Right hindlimb (tissue), 1 donor: ENCODE measurements at regions not wholly inside any gene's neighbourhood (a gene's known extent, or its start where the extent isn't known, plus 50 kb on each side); places are given as distances from the start of the nearest gene placed in this dataset.

ENCODE experiments used
- DNase-seq: peaks from one replicate; pipeline ENCODE4 v3.0.0-alpha.2; 2018

DNA sequence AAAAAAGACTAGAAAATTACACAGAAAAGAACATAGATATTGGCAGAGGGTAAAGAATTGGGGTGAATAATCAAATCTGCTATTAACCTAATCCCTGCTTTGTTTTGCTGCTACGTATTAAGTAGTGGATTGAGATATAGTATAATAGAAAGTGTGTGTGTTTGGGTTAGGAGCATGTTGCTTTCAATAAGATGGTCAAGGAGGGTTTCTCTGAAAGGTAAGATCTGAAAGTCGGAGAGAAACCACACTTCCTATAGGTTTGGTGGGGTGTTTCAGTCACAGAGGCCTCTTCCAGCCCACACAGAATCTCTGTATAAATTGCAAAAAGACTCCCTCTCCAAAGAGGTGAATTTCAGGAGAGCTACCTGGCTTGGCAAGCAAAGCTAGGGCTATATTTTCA lies 345.7 kb upstream of the SATB1 start:
- DNase-seq = no peak

- DNase-seq = no peak
Measured at GRCh38 chr3:18767756-18768303, 342.7 kb upstream of the SATB1 start.

DNA sequence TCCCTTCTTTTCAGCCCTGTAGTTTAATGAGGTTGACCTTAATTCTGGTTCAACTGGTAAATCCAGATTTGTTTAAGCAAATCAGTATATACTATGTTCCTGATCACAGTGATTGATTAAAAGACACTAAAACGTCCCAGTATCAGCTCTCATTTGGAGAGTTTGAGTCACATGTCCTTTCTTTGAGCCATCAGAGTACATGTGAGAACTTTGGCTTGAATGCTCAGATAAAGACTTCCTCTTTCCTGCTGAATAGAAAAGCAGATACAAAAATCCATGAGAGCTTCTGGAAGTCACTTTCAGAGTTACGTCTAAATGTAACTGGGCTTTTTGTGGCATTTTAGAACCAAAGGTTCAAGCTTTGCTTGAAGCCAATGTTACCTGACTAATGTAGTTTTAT lies 341.8 kb upstream of the SATB1 start:
- DNase-seq = no peak

DNA sequence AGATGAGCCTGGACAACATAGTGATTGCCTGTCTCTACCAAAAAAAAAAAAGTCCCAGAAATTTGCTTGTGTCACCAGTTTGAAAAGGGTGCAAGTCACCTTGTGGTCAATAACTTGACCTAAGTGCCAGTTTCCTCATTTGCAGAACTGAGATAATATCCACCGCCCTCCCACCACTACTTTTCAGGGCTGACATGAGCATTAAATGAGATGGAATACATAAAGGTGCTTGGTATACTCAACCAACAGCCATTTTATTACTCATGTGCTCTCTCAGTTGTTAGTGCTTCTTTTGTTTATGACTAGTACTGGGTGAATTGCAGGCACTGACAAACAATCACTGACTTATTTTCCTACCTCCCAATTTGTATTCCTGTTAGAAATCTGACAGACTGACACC lies 340.5 kb upstream of the SATB1 start:
- DNase-seq = no peak

- no peak for DNase-seq
Measured at GRCh38 chr3:18765161-18765560, 340.0 kb upstream of the SATB1 start.

- no peak for DNase-seq
Measured at GRCh38 chr3:18761530-18761929, 336.4 kb upstream of the SATB1 start.

GRCh38 chr3:18758047-18758704 lies 333.0 kb upstream of the SATB1 start:
- no peak for DNase-seq

DNA sequence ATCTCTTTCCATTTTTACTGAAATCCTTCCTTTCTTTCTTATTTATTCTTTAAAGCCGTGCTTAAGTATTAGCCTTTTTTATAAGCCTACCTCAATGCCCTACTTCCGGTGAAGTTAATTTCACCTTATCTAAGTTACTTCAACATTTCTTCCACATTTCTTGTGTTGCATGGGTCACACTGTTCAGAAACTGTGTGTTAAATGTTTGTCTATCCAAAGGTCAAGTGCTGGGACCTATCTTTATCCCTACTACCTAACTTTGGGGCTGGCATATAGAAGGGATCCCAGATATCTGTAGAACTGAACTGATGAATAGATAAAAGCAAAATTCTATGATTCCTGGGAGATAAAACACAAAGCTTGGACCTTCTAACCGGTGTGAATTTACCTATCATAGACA lies 332.3 kb upstream of the SATB1 start:
- DNase-seq = no peak

GRCh38 chr3:18752273-18752934 lies 327.3 kb upstream of the SATB1 start:
- DNase-seq = no peak

DNA sequence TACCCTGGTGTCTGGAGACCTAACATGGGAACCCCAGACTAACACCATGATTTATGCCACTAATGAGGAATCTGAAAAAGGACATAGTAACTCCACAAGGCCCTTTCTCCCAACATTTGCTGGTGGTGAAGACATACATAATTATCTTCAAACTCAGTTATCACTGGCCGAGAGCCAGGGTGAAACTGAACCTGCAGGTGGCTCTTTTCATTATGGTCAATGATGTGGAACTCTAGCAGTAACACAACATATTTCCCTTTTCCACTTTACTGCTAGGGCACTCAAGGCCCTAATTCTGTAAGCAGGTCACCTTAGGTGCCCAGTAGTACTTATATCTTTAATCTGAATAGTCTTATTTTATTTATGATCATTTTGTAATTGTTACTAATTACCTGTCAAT lies 326.4 kb upstream of the SATB1 start:
- DNase-seq = no peak

DNA sequence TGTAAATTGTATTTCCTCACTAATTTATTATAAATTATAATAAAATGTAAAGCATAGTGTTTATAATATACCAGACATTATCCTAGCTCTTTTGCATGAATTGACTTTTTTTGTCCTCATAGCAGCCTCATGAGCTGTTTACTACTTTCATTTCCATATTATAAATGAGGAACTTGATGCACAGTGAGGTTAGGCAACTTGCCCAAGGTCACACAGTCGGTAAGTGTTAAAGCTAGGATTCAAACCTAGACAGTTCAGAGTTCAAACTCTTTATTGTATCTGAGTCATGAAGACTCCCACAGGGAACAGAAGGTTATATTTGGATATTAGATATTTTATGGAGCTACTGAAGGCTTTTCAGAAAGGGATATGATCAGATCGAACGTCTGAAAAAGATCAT lies 322.2 kb upstream of the SATB1 start:
- DNase-seq = no peak

DNA sequence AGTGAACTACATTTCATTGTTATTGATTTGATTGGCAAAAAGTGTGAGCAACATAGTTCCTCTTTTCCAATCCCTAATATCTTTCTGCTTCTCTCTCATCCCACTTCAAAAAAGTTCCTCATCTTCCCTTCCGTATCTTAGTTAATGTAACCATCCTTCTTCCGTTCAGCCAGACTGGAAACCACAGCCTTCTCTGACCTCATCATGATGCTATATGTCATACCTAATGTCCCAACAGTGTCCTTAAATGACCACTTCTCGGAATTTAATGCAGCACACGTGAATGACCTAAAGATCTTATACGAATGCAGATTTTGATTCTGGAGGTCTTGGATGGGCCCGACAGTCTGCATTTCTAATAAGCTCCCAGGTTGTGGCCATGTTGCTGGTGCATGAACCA lies 320.3 kb upstream of the SATB1 start:
- DNase-seq = no peak

GRCh38 chr3:18744472-18744871 lies 319.3 kb upstream of the SATB1 start:
- DNase-seq = no peak

- no peak for DNase-seq
Measured at GRCh38 chr3:18743761-18744160, 318.6 kb upstream of the SATB1 start.

DNA sequence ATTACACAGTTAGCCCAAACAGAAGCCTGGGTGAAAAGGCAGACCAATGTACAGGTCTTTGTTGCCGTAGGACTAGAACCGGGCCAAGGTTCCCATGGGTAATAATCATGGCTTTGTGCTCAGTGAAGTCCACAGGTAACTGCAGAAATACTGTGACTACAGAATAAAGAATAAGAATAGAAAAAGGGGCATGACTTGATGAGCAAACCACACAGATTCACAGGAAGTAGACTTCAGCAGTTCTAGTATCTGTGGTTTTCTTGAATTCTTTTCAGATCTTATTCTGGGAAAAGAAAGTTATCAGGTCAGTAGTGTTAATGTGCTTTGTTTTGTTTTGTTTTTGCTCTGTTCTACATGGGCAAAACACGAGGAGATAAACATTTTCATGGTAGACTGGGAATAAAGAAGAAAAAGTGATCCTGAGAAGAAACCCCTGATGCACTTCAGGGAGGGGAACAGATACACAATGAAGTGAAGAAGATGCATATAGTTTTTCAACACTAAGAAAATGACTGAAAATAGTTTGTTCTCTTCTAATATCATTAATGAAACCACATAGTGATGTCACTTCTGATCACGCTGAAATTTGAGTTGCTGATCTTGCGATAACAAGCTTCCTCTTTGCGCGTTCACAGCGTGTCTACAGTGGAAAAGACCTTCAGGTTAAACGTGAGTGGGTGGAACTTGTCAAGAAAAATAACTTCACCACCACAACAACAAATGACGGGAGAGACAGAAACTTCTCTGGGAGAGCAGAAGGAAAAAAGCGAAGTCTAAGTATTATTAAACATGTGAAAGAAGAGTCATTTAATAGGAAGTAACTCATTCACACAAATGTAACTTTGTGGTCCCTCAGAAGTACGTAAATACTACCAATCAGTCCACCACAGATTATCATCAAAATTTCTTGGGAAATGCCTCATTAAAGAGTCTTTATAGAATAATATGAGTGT lies 315.8 kb upstream of the SATB1 start:
- DNase-seq = no peak

GRCh38 chr3:18739099-18739433 lies 313.9 kb upstream of the SATB1 start:
- DNase-seq = no peak

- no peak for DNase-seq
Measured at GRCh38 chr3:18738393-18739098, 313.4 kb upstream of the SATB1 start.

DNA sequence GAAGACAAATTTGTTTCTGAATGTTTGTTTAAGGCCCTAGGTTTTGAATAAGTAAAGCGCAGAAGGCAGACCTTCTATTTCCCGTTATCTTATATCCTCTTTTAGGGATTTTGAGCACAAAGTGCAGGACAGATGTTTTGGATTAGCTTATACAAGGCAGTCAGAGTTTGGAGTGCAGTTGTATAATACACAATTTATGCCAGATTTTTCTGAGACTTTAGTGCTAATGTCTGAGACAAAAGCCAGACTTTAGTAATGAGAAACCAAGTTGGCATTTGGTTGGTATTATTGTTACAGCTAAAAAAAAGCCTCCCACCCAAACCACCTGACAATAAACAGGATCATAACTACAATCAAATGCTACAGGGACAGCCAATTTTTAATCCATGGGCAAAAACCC lies 309.9 kb upstream of the SATB1 start:
- no peak for DNase-seq

- no peak for DNase-seq
Measured at GRCh38 chr3:18734309-18734708, 309.2 kb upstream of the SATB1 start.

DNA sequence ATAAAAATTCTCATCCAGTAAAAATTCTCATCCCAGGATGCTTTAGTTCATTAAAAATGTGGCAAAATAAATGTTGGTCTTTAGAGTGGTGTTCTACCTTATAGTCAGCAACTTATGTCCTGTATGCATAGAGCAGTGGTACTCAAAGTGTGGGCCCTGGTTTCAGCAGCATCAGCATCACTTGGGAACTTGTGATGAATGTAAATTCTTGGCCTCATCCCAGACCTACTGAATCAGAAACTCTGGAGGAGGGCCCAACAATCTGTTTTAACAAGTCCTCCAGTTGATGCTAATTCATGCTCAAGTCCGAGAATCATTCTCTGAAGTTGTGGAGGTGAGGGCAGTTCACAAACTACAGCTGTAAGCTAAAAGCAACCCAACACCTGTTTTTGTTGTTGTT lies 307.3 kb upstream of the SATB1 start:
- no peak for DNase-seq

DNA sequence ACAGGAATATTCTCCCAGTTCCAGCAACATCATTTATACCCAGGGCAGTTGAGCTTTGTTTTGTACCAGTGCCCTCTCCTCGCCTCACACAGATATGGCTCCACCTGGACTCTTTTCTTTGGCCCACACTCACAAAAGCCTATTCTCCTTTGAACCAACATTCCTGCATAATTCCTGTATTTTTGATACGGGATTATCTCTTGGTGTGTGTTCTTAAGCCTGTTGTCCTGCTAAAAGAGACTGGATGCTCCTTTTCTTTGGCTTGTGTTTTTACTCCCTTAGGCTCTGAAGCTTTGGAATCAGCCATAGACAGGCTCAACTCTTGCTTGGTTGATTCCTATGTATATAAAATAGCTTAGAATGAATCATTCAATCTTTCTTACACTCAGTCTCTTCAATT lies 305.4 kb upstream of the SATB1 start:
- DNase-seq = no peak

DNA sequence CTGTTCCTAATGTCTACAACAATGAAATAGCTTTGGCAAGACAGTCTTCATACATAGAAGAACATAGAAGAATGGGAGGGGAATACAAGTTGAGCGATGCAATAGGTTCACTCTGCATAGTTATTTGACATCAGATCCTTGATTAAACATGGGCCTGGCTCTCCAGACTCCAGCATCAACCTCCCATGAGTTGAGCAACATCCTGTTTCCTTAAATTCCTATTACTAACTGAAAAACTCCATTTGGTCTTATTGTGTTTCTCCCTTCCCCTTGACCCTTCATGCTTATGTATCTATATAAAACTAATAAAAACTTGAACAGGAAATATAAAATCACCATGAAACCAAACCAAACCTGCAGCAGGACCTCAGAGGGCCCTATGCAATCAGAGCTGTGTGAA lies 304.5 kb upstream of the SATB1 start:
- no peak for DNase-seq
